ENCODE measurements at regions not wholly inside any gene's neighbourhood (a gene's known extent, or its start where the extent isn't known, plus 50 kb on each side); places are given as distances from the start of the nearest gene placed in this dataset.

DNA sequence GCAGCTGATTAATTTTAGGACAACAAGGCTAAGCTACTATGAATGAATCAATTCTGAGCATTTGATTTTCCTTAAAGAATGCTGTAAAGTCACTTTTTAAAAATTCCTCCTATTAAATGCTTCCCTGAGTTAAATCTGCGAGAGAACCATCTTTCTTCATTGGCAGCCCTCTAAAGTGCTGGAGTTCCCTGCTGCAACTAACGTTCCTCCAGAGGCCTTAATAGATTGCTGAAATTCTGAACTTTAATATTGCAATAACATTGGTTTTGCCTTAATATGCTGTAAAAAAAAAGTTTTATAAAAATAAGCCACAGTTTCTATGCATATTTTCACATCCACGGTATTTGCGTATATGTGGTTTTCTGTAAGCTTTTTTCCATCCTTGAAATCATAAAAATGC, 298.0 kb upstream of the PIK3R1 start:
- no peak overlapping the region for H3K4me3 ChIP-seq
- no peaks in the 10 kb centered on the region for H3K4me1 ChIP-seq (ENCODE audit: control insufficient read depth in 1 of 2, low read depth in 2 of 2)
- no peaks in the 10 kb centered on the region for H3K9me3 ChIP-seq
- no peaks in the 10 kb centered on the region for H3K36me3 ChIP-seq
- TF ChIP-seq, protein P1, sequence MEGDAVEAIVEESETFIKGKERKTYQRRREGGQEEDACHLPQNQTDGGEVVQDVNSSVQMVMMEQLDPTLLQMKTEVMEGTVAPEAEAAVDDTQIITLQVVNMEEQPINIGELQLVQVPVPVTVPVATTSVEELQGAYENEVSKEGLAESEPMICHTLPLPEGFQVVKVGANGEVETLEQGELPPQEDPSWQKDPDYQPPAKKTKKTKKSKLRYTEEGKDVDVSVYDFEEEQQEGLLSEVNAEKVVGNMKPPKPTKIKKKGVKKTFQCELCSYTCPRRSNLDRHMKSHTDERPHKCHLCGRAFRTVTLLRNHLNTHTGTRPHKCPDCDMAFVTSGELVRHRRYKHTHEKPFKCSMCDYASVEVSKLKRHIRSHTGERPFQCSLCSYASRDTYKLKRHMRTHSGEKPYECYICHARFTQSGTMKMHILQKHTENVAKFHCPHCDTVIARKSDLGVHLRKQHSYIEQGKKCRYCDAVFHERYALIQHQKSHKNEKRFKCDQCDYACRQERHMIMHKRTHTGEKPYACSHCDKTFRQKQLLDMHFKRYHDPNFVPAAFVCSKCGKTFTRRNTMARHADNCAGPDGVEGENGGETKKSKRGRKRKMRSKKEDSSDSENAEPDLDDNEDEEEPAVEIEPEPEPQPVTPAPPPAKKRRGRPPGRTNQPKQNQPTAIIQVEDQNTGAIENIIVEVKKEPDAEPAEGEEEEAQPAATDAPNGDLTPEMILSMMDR (IDR thresholded peaks at IDR 0.05) = no peak
- no peaks in the 10 kb centered on the region for H3K27me3 ChIP-seq (replicated peaks; ENCODE audit: insufficient read depth)
- H3K27ac ChIP-seq = no peak overlapping the region
- no peak for ATAC-seq (ENCODE audit: insufficient number of reproducible peaks, low FRiP score, low read depth)
- no peak for DNase-seq (ENCODE audit: low spot score)

DNA sequence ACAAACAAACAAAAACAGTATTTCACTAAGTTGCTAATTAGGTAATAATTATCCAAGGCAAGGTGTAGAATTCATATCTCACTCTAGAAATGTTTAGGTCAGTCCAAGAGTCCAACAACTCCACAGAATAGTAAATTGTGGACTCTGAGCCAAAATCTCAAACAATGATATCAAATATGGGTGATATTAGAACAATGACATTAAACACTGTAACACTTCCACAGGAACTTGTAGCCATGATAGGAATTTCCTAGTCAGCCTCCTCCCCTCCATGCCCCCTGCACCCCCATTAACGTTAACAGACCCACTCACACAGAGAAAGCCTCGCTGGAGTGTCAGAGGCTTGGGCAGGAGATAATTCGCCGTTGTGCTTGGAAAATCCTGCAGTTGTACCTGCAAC, 305.0 kb upstream of the PIK3R1 start:
- Histone ChIP-seq H3K4me1 (ENCODE audit: control insufficient read depth in 1 of 2, low read depth in 2 of 2) (no peaks in the 10 kb centered on the region), H3K27me3 (replicated peaks; ENCODE audit: insufficient read depth) (no peaks in the 10 kb centered on the region), H3K4me3 (no peak overlapping the region), H3K27ac (no peak overlapping the region), H3K9me3 (no peaks in the 10 kb centered on the region), H3K36me3 (no peaks in the 10 kb centered on the region)
- DNase-seq (ENCODE audit: low spot score) (no peak), ATAC-seq (ENCODE audit: insufficient number of reproducible peaks, low FRiP score, low read depth) (no peak)
- TF ChIP-seq, protein P1 (IDR thresholded peaks at IDR 0.05) = no peak

DNA sequence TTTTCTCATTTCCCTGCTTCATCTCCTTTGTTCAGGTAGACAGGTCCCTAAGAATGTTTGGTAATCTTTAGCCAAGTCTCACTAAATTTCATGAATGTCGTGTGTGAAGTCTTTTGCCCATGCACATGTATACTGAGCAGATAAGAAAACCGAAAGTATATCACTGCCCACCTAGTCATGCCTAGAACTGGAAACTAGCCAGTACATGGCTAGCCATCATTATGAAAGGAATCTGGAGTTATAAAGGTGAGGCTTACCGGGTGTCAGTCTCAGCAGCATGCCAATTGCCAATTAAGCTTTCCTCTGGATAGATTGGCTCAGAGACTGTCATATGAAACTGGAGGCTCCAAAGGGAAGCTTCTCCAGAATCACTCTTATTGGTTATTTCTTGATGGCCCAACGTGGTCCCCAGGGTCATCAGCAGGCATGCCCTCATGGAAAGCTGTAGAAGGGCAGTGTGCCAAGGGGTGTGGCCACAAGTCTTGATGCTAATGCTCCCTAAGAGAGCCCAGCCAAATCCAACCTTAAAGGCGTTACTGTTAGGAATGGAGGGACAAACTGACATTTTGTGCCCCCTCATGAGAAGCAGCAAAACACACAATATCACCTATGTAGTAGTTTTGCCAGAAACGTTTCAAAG, 307.3 kb upstream of the PIK3R1 start:
- Histone ChIP-seq H3K4me1 (ENCODE audit: control insufficient read depth in 1 of 2, low read depth in 2 of 2) (no peaks in the 10 kb centered on the region), H3K27me3 (replicated peaks; ENCODE audit: insufficient read depth) (no peaks in the 10 kb centered on the region), H3K27ac (no peak overlapping the region), H3K4me3 (no peak overlapping the region), H3K9me3 (no peaks in the 10 kb centered on the region), H3K36me3 (no peaks in the 10 kb centered on the region)
- TF ChIP-seq, protein P1 (IDR thresholded peaks at IDR 0.05) = no peak
- ATAC-seq (ENCODE audit: insufficient number of reproducible peaks, low FRiP score, low read depth) (no peak), DNase-seq (ENCODE audit: low spot score) (no peak)

DNA sequence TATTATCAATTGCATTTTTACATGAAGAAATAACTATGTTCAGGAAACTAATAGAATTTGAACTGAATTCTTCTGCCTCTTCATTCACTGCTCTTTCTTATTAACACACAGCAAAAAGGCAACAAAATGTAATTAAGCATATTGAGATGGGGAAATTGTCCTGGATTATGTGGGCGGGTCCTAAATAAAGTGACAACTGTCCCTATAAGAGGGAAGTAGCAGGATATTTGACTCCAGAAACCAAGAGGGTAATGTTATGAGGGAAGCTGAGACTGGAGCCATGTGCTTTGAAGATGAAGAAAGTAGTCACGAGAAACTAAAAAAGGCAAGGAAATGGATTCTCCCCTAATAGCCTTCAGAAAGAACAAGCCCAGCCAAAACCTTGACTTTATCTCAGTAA, 311.2 kb upstream of the PIK3R1 start:
- H3K4me1 ChIP-seq (ENCODE audit: control insufficient read depth in 1 of 2, low read depth in 2 of 2) = no peaks in the 10 kb centered on the region
- no peaks in the 10 kb centered on the region for H3K36me3 ChIP-seq
- no peaks in the 10 kb centered on the region for H3K27me3 ChIP-seq (replicated peaks; ENCODE audit: insufficient read depth)
- no peak overlapping the region for H3K27ac ChIP-seq
- ATAC-seq (ENCODE audit: insufficient number of reproducible peaks, low FRiP score, low read depth) = no peak
- no peaks in the 10 kb centered on the region for H3K9me3 ChIP-seq
- TF ChIP-seq, protein P1 (IDR thresholded peaks at IDR 0.05) = no peak
- H3K4me3 ChIP-seq = no peak overlapping the region
- DNase-seq (ENCODE audit: low spot score) = no peak

DNA sequence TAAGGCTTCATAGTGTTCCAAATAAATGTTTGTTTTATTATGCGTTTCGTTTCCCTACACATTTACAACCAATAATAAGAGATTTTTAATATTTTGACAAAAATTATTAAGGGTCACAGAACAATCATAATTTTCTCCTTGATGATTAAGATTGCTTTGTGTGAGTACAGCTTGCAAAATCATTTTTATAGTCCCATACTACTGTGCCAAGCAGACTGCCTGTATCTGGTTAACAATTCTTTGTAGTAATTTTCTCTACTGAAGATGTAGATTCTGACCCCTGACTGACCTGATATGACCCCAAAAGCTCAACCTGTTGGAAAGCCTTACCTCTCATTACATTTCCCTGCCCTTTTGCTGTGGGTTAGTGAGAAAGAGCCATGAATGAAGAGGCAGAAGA, 311.9 kb upstream of the PIK3R1 start:
- Histone ChIP-seq H3K4me3 (no peak overlapping the region), H3K9me3 (no peaks in the 10 kb centered on the region), H3K27me3 (replicated peaks; ENCODE audit: insufficient read depth) (no peaks in the 10 kb centered on the region), H3K36me3 (no peaks in the 10 kb centered on the region), H3K27ac (no peak overlapping the region), H3K4me1 (ENCODE audit: control insufficient read depth in 1 of 2, low read depth in 2 of 2) (no peaks in the 10 kb centered on the region)
- DNase-seq (ENCODE audit: low spot score) (no peak), ATAC-seq (ENCODE audit: insufficient number of reproducible peaks, low FRiP score, low read depth) (no peak)
- TF ChIP-seq, protein P1 (IDR thresholded peaks at IDR 0.05) = no peak
